ENCODE measurements at regions not wholly inside any gene's neighbourhood (a gene's known extent, or its start where the extent isn't known, plus 50 kb on each side); places are given as distances from the start of the nearest gene placed in this dataset.

GRCh38 chr18:51580580-51580979 lies 383.1 kb upstream of the MEX3C start:
- ATAC-seq (no peak), FAIRE-seq (no peak), DNase-seq (ENCODE audit: extremely low read depth in 1 of 4, low spot score in 3 of 4) (no peak)
- Histone ChIP-seq H3K4me3 (no peak overlapping the region), H2AFZ (ENCODE audit: low read depth, low read length) (no peak overlapping the region), H3K9me3 (replicated peaks; ENCODE audit: control insufficient read depth, insufficient read depth, low read depth, low read length) (no peaks in the 10 kb centered on the region), H3K27ac (ENCODE audit: extremely low read depth, low read depth, low read length) (no peak overlapping the region), H3K36me3 (ENCODE audit: control insufficient read depth, insufficient read depth, low read length) (no peaks in the 10 kb centered on the region), H3K9me1 (ENCODE audit: control insufficient read depth, insufficient read depth, low read length) (no peaks in the 10 kb centered on the region), H3K79me2 (ENCODE audit: control insufficient read depth, insufficient read depth, low read length) (no peaks in the 10 kb centered on the region), H3K4me1 (replicated peaks in 1 of 2; ENCODE audit: control insufficient read depth in 2 of 2, insufficient read depth in 2 of 2, low read length in 2 of 2) (no peaks in the 10 kb centered on the region), H4K20me1 (replicated peaks; ENCODE audit: control insufficient read depth, insufficient read depth, low read length) (no peaks in the 10 kb centered on the region), H3K4me2 (ENCODE audit: insufficient read depth, low read length) (no peak overlapping the region), H3K27me3 (ENCODE audit: control insufficient read depth in 2 of 2, insufficient read depth in 2 of 2, low read length in 2 of 2) (no peaks in the 10 kb centered on the region), H3K9ac (ENCODE audit: insufficient read depth in 1 of 2, low read depth in 2 of 2, low read length in 2 of 2) (no peak overlapping the region)
- CTCF ChIA-PET (ENCODE audit: low intra/inter-chr PET ratio) = no interaction called here
- POLR2A ChIA-PET = interaction anchor here (0.6 kb wide), 1 partner anchor 184 kb away, joined by 3 read pairs; no protein-coding TSS in a partner anchor
- in situ Hi-C loops (cut with MboI) = no loop called here
- no TSS peak for BruUV-seq (replicated peaks)
- intact Hi-C loops (cut with micrococcal nuclease) = no loop called here
- TF ChIP-seq E4F1 (CRISPR knock-in tag; IDR thresholded peaks at IDR 0.05; ENCODE audit: borderline replicate concordance) = no peak
- no peak for TF ChIP-seq ZNF583 (CRISPR knock-in tag; IDR thresholded peaks at IDR 0.05)
- no peak for TF ChIP-seq ILF3 (IDR thresholded peaks at IDR 0.05; ENCODE audit: borderline replicate concordance)
- TF ChIP-seq TGIF2 (CRISPR knock-in tag; IDR thresholded peaks at IDR 0.05) = no peak
- TF ChIP-seq PCBP1 (IDR thresholded peaks at IDR 0.05; ENCODE audit: low read depth, low read length, poor library complexity, severe bottlenecking) = no peak
- no peak for TF ChIP-seq ZNF740 (CRISPR knock-in tag; IDR thresholded peaks at IDR 0.05)
- no peak for TF ChIP-seq ZNF740 (tag; IDR thresholded peaks at IDR 0.05)
- no peak for TF ChIP-seq NELFE (IDR thresholded peaks at IDR 0.05; ENCODE audit: insufficient read depth, insufficient read length)
- TF ChIP-seq CC2D1A (IDR thresholded peaks at IDR 0.05) = no peak
- 0% methylated on average over 4 of the region's 4 CpGs for WGBS (ENCODE audit: insufficient coverage, low coverage, missing lambda C conversion rate)

Measured in K562 (cell line).